CD4-positive, alpha-beta T cell (primary cell): ENCODE measurements at regions not wholly inside any gene's neighbourhood (a gene's known extent, or its start where the extent isn't known, plus 50 kb on each side); places are given as distances from the start of the nearest gene placed in this dataset.

Source experiments
- ATAC-seq: fragments of 200-7000 bp; cut with Tn5 transposase; one replicate; pipeline ENCODE4 v1.10.0; 2022; ENCODE audit warnings: mild to moderate bottlenecking; ENCODE audit not compliant: poor library complexity
- CTCF ChIA-PET: fragments of 350-600 bp; sonication (Branson Sonifier 250); formaldehyde crosslinking; loops from one replicate; lab custom pipeline; 2021; ENCODE audit warnings: antibody characterized with exemption, inconsistent platforms; lab: Charles Lee
- POLR2A ChIA-PET: fragments of 350-600 bp; sonication (Branson Sonifier 250); formaldehyde crosslinking; loops from one replicate; lab custom pipeline; 2021; ENCODE audit warnings: antibody characterized with exemption, inconsistent platforms; lab: Charles Lee
- DNase-seq, 14 experiments: peaks; one replicate each; pipeline ENCODE4 v3.0.0-alpha.2; 2013 to 2020; ENCODE audit warnings: mixed read lengths in 2 of 14
- H3K27ac ChIP-seq, 2 donors: one replicate each; pipeline versions ENCODE4 v1.5.1 to v1.7.0; 2013; ENCODE audit warnings: low read length in 2 of 2, low read depth in 1 of 2, mild to moderate bottlenecking in 1 of 2
- H3K27me3 ChIP-seq, 2 experiments: 1 replicate in 1 of 2; 2 replicates in 1 of 2; pipeline versions ENCODE4 v1.6.1 to v1.7.0; 2013; ENCODE audit warnings: low read length in 2 of 2, control low read depth in 1 of 2, mild to moderate bottlenecking in 1 of 2, moderate library complexity in 1 of 2; ENCODE audit not compliant: insufficient read depth in 2 of 2, control insufficient read depth in 1 of 2
- H3K36me3 ChIP-seq: one replicate; pipeline ENCODE4 v1.6.1; 2013; ENCODE audit warnings: low read length, control low read depth; ENCODE audit not compliant: insufficient read depth
- H3K4me1 ChIP-seq: one replicate; pipeline ENCODE4 v1.6.1; 2013; ENCODE audit warnings: low read length, control low read depth; ENCODE audit not compliant: insufficient read depth
- H3K4me3 ChIP-seq: one replicate; pipeline ENCODE4 v1.5.1; 2013; ENCODE audit warnings: mild to moderate bottlenecking, low read length, moderate library complexity
- H3K9me3 ChIP-seq, 2 experiments: 1 replicate in 1 of 2; 2 replicates in 1 of 2; pipeline versions ENCODE4 v1.6.1 to v1.7.0; 2013; ENCODE audit warnings: low read length in 2 of 2, mild to moderate bottlenecking in 2 of 2, control low read depth in 1 of 2, moderate library complexity in 1 of 2; ENCODE audit not compliant: control insufficient read depth in 1 of 2, insufficient read depth in 1 of 2
- H3K27ac Mint-ChIP-seq: one replicate; pipeline ENCODE4 v1.8.0; 2020; ENCODE audit warnings: mixed read lengths
- H3K27me3 Mint-ChIP-seq: one replicate; pipeline ENCODE4 v1.8.0; 2021; ENCODE audit warnings: mixed read lengths
- H3K36me3 Mint-ChIP-seq: one replicate; pipeline ENCODE4 v1.8.0; 2021; ENCODE audit warnings: low read depth, mixed read lengths
- H3K4me1 Mint-ChIP-seq: one replicate; pipeline ENCODE4 v1.8.0; 2021; ENCODE audit warnings: low read depth, mixed read lengths
- H3K4me3 Mint-ChIP-seq: one replicate; pipeline ENCODE4 v1.8.0; 2020; ENCODE audit warnings: mild to moderate bottlenecking, mixed read lengths
- H3K9me3 Mint-ChIP-seq: one replicate; pipeline ENCODE4 v1.8.0; 2020; ENCODE audit warnings: mixed read lengths
- CTCF ChIP-seq: fragments of 200-600 bp; IDR thresholded peaks from one replicate; pipeline ENCODE4 v1.8.0; 2022; ENCODE audit warnings: antibody characterized with exemption, mild to moderate bottlenecking
- intact Hi-C, 2 experiments: fragments of 100-400 bp; cut with DNase I in 1 of 2; cut with micrococcal nuclease in 1 of 2; formaldehyde crosslinking; loops; one replicate each; pipeline versions ENCODE4 v1.15.1 to v1.9.0; 2023 to 2025; cut with DNase I, micrococcal nuclease

- ChIA-PET POLR2A (no interaction called here), CTCF (no interaction called here)
- Histone ChIP-seq H3K9me3 (no peaks in the 10 kb centered on the region), H3K27ac (no peak overlapping the region), H3K4me3 (peak overlapping the region; percentile 63), H3K27me3 (no peaks in the 10 kb centered on the region), H3K4me1 (peaks cover 14% of the 10 kb centered on the region), H3K36me3 (no peaks in the 10 kb centered on the region)
- intact Hi-C loops = no loop called here
- ATAC-seq = peak; percentile 18
- DNase-seq = peak in 4 of 14 experiments; percentile 11 to 53 (median 27)
- no peaks in the 10 kb centered on the region for H3K9me3 Mint-ChIP-seq
- peaks cover 22% of the 10 kb centered on the region for H3K4me1 Mint-ChIP-seq
- peak overlapping the region; percentile 93 for H3K4me3 Mint-ChIP-seq
- H3K36me3 Mint-ChIP-seq = no peaks in the 10 kb centered on the region
- TF ChIP-seq CTCF = no peak
- peak overlapping the region; percentile 93 for H3K27ac Mint-ChIP-seq
- H3K27me3 Mint-ChIP-seq = no peaks in the 10 kb centered on the region
Observed at GRCh38 chr6:6810727-6811126, 222.2 kb downstream of the LY86 start.

- POLR2A ChIA-PET = interaction anchor here (0.9 kb wide), 1 partner anchor 201 kb away, joined by 3 read pairs; no protein-coding TSS in a partner anchor
- Mint-ChIP-seq H3K9me3 (no peaks in the 10 kb centered on the region), H3K27me3 (no peaks in the 10 kb centered on the region)
Observed at GRCh38 chr6:6811128-6812009, 222.8 kb downstream of the LY86 start.

GRCh38 chr6:6812427-6812826 lies 223.9 kb downstream of the LY86 start:
- no peaks in the 10 kb centered on the region for H3K27me3 Mint-ChIP-seq
- Histone ChIP-seq H3K9me3 (no peaks in the 10 kb centered on the region), H3K4me3 (no peak overlapping the region), H3K27ac (no peak overlapping the region), H3K36me3 (no peaks in the 10 kb centered on the region), H3K27me3 (no peaks in the 10 kb centered on the region), H3K4me1 (peaks cover 14% of the 10 kb centered on the region)
- peak overlapping the region; percentile 93 for H3K27ac Mint-ChIP-seq
- intact Hi-C loops = no loop called here
- peaks cover 22% of the 10 kb centered on the region for H3K4me1 Mint-ChIP-seq
- H3K36me3 Mint-ChIP-seq = no peaks in the 10 kb centered on the region
- peak overlapping the region; percentile 93 for H3K4me3 Mint-ChIP-seq
- POLR2A ChIA-PET = no interaction called here
- ATAC-seq (no peak), DNase-seq (no peak)
- TF ChIP-seq CTCF = no peak
- no peaks in the 10 kb centered on the region for H3K9me3 Mint-ChIP-seq
- CTCF ChIA-PET = interaction anchor here (0.5 kb wide), 1 partner anchor 153 kb away, joined by 3 read pairs; no protein-coding TSS in a partner anchor

More at GRCh38 chr6:6811128-6812009, 222.8 kb downstream of the LY86 start:
- CTCF ChIA-PET = no interaction called here
- no peaks in the 10 kb centered on the region for H3K36me3 ChIP-seq
- TF ChIP-seq CTCF = no peak
- peak overlapping the region; percentile 93 for H3K4me3 Mint-ChIP-seq
- no peaks in the 10 kb centered on the region for H3K36me3 Mint-ChIP-seq
- intact Hi-C loops = no loop called here
- H3K4me1 Mint-ChIP-seq = peaks cover 22% of the 10 kb centered on the region
- peak overlapping the region; percentile 63 for H3K4me3 ChIP-seq
- H3K27ac ChIP-seq = peak overlapping the region in 1 of 2 donors; percentile 19
- ATAC-seq (peak; percentile 89), DNase-seq (peak in 10 of 14 experiments; percentile 8 to 74 (median 32))
- H3K27me3 ChIP-seq = no peaks in the 10 kb centered on the region
- peaks cover 14% of the 10 kb centered on the region for H3K4me1 ChIP-seq
- peak overlapping the region; percentile 93 for H3K27ac Mint-ChIP-seq
- no peaks in the 10 kb centered on the region for H3K9me3 ChIP-seq
